ENCODE measurements at regions not wholly inside any gene's neighbourhood (a gene's known extent, or its start where the extent isn't known, plus 50 kb on each side); places are given as distances from the start of the nearest gene placed in this dataset.

GRCh38 chr17:13977837-13978236 lies 91.5 kb upstream of the COX10 start:
- no peak for TF ChIP-seq SMAD4 (CRISPR knock-in tag; IDR thresholded peaks at IDR 0.05)
- TF ChIP-seq, protein P1, sequence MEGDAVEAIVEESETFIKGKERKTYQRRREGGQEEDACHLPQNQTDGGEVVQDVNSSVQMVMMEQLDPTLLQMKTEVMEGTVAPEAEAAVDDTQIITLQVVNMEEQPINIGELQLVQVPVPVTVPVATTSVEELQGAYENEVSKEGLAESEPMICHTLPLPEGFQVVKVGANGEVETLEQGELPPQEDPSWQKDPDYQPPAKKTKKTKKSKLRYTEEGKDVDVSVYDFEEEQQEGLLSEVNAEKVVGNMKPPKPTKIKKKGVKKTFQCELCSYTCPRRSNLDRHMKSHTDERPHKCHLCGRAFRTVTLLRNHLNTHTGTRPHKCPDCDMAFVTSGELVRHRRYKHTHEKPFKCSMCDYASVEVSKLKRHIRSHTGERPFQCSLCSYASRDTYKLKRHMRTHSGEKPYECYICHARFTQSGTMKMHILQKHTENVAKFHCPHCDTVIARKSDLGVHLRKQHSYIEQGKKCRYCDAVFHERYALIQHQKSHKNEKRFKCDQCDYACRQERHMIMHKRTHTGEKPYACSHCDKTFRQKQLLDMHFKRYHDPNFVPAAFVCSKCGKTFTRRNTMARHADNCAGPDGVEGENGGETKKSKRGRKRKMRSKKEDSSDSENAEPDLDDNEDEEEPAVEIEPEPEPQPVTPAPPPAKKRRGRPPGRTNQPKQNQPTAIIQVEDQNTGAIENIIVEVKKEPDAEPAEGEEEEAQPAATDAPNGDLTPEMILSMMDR (IDR thresholded peaks at IDR 0.05): no peak
- no peak for TF ChIP-seq USF1 (CRISPR knock-in tag; IDR thresholded peaks at IDR 0.05)
- TF ChIP-seq, protein P2, sequence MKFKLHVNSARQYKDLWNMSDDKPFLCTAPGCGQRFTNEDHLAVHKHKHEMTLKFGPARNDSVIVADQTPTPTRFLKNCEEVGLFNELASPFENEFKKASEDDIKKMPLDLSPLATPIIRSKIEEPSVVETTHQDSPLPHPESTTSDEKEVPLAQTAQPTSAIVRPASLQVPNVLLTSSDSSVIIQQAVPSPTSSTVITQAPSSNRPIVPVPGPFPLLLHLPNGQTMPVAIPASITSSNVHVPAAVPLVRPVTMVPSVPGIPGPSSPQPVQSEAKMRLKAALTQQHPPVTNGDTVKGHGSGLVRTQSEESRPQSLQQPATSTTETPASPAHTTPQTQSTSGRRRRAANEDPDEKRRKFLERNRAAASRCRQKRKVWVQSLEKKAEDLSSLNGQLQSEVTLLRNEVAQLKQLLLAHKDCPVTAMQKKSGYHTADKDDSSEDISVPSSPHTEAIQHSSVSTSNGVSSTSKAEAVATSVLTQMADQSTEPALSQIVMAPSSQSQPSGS (CRISPR knock-in tag; IDR thresholded peaks at IDR 0.05; ENCODE audit: borderline replicate concordance, low read depth): no peak
- TF ChIP-seq, protein P3, sequence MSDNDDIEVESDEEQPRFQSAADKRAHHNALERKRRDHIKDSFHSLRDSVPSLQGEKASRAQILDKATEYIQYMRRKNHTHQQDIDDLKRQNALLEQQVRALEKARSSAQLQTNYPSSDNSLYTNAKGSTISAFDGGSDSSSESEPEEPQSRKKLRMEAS (CRISPR knock-in tag; IDR thresholded peaks at IDR 0.05): no peak
- TF ChIP-seq USF2 (CRISPR knock-in tag; IDR thresholded peaks at IDR 0.05): no peak
- TF ChIP-seq PREB (CRISPR knock-in tag; IDR thresholded peaks at IDR 0.05; ENCODE audit: borderline replicate concordance): no peak
- TF ChIP-seq, protein P4, sequence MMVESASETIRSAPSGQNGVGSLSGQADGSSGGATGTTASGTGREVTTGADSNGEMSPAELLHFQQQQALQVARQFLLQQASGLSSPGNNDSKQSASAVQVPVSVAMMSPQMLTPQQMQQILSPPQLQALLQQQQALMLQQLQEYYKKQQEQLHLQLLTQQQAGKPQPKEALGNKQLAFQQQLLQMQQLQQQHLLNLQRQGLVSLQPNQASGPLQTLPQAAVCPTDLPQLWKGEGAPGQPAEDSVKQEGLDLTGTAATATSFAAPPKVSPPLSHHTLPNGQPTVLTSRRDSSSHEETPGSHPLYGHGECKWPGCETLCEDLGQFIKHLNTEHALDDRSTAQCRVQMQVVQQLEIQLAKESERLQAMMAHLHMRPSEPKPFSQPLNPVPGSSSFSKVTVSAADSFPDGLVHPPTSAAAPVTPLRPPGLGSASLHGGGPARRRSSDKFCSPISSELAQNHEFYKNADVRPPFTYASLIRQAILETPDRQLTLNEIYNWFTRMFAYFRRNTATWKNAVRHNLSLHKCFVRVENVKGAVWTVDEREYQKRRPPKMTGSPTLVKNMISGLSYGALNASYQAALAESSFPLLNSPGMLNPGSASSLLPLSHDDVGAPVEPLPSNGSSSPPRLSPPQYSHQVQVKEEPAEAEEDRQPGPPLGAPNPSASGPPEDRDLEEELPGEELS (CRISPR knock-in tag; IDR thresholded peaks at IDR 0.05): no peak

All from WTC11 (cell line).